ENCODE measurements at regions not wholly inside any gene's neighbourhood (a gene's known extent, or its start where the extent isn't known, plus 50 kb on each side); places are given as distances from the start of the nearest gene placed in this dataset.

DNA sequence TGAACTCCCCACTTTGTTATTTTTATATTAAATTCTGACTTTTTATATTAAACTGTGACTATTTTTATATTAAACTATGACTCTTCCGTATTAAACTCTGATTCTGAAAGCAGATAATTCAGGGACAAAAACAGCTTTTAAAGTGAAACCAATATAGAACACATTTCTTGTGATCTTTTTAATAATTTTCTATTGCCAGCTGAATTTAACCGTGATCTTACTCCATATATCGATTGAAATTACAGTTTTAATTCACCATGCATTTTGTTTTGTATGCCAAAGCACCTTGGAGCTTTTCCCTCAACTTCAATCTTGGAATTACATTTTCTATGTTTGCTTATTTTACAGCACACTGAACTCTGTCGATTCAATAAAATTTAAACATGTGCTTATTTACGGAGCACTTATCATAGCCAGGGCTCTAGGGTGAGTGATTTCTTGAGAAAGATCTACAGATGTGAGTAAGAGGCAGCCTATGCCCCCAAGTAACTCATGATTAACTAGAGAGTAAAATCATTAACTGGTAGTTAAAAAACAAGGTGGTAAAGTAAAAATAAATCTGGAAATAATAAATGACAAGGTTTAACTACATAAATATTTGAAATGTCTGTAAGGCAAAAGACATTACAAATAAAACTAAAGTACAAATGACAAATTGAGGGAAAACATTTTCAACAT is 72.9 kb upstream of the ALDH1B1 start:
- H3K27ac Mint-ChIP-seq, result peak overlapping the region; percentile 81 to 93 (median 90)
- peak overlapping the region in 1 of 3 experiments; percentile 22 for H3K4me3 Mint-ChIP-seq
- H3K4me1 Mint-ChIP-seq, result peaks cover 26% of the 10 kb centered on the region
- H3K36me3 Mint-ChIP-seq (ENCODE audit: low read depth), result no peaks in the 10 kb centered on the region
- H3K27me3 Mint-ChIP-seq (ENCODE audit: low read depth), result no peaks in the 10 kb centered on the region
- TF ChIP-seq, protein P1, sequence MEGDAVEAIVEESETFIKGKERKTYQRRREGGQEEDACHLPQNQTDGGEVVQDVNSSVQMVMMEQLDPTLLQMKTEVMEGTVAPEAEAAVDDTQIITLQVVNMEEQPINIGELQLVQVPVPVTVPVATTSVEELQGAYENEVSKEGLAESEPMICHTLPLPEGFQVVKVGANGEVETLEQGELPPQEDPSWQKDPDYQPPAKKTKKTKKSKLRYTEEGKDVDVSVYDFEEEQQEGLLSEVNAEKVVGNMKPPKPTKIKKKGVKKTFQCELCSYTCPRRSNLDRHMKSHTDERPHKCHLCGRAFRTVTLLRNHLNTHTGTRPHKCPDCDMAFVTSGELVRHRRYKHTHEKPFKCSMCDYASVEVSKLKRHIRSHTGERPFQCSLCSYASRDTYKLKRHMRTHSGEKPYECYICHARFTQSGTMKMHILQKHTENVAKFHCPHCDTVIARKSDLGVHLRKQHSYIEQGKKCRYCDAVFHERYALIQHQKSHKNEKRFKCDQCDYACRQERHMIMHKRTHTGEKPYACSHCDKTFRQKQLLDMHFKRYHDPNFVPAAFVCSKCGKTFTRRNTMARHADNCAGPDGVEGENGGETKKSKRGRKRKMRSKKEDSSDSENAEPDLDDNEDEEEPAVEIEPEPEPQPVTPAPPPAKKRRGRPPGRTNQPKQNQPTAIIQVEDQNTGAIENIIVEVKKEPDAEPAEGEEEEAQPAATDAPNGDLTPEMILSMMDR (IDR thresholded peaks at IDR 0.05; ENCODE audit: unreplicated experiment in 3 of 3), result no peak
- peaks cover 4% of the 10 kb centered on the region for H3K9me3 Mint-ChIP-seq

DNA sequence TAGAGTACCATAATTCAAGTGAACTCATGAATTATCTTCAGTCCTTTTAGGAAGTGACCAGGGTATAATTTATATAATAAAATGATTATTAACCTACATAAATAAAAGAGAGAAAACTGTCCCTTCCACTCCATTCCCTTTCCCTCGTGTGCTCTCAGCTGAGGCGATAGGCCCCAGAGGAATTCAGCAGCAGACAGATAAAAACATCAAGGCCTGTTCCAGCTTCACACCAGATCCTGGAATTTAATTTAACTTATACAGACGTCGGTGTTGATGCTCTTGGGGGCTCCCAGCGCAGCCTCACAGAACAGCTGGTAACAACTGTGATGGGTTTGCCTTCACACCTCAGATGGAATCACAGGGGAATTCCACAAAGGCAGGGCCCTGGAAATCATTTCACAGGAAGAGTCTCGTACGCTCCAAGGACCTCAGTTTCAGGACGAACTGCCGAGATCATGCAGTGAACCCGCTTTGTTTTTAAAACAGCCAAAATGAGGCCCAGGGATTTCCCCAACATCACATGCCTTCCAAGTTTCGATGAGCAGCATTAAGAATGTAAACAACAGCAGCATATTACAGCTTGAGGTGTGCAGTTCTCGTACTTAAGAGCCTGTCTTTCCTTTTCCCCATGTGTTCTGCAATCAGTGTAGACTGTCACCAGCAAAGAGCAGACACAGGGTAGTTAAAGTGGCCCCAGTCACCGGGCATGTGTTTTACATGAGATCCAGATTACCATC is 73.6 kb upstream of the ALDH1B1 start:
- TF ChIP-seq, protein P1 (IDR thresholded peaks at IDR 0.05; ENCODE audit: unreplicated experiment in 3 of 3), result no peak
- Mint-ChIP-seq H3K36me3 (ENCODE audit: low read depth) (no peaks in the 10 kb centered on the region), H3K27ac (peak overlapping the region; percentile 87 to 93 (median 90)), H3K27me3 (ENCODE audit: low read depth) (no peaks in the 10 kb centered on the region), H3K4me1 (peaks cover 26% of the 10 kb centered on the region), H3K9me3 (peaks cover 4% of the 10 kb centered on the region), H3K4me3 (peak overlapping the region in 2 of 3 experiments; percentile 4 to 46)

DNA sequence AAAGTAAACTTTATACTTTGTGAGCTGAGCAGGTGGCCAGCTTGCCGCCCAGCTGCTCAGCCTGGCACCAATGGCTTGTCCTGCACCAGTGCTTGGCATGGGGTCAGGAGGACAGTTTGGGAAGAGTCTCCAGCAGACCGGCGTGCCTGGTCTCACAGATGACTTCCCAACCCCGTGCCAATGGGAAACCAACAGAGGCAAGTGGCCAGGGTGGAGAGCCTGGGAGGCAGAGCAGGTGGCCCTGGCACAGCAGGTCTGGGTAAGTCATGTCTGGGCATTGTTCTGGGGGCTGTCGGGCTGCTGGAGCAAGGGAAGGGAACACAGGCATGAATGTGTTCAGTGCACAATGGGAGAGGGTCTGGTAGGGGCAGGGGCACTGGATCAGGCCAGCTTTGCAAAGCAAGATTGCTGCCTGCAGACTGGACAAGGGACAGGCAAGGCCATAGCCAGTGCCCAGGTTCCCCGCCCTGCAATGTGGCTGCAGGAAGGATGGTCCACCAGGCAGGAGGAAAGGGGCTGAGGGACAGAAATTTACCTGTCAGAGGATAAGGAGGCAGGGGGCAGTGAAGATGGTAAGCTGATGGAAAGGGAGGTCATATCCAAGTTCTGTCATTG is 76.2 kb upstream of the ALDH1B1 start:
- Mint-ChIP-seq H3K4me3 (no peak overlapping the region), H3K27me3 (ENCODE audit: low read depth) (peaks cover 11% of the 10 kb centered on the region), H3K9me3 (peaks cover 4% of the 10 kb centered on the region), H3K27ac (peak overlapping the region in 1 of 3 experiments; percentile 58), H3K4me1 (peaks cover 47% of the 10 kb centered on the region), H3K36me3 (ENCODE audit: low read depth) (no peaks in the 10 kb centered on the region)
- TF ChIP-seq, protein P1 (IDR thresholded peaks at IDR 0.05; ENCODE audit: unreplicated experiment in 3 of 3), result no peak

DNA sequence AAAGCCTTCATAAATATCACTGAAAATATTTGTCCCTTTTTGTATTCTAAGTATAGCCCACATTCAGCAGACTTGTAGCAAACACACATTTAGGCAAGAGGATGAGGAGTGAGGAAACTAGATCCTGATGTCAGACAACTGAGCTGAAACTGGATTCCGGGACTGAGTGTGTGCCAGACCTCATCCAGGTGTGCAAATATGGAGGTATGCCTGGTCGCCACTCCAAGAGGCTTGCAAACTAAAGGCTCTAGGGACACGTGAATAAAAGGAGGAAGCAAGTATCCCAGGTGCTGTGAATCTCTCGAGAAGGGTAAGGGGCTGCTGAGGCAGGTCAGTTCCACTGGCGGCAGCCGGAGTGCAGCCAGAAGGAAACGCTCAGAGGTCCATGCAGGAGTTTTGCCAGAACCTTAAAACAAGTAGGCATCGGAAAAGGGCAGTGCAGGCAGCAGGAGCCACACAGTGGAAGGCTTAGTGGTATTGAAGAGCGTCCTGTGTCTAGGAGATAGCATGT is 77.4 kb upstream of the ALDH1B1 start:
- Mint-ChIP-seq H3K27me3 (ENCODE audit: low read depth) (peaks cover 11% of the 10 kb centered on the region), H3K36me3 (ENCODE audit: low read depth) (no peaks in the 10 kb centered on the region), H3K9me3 (peaks cover 4% of the 10 kb centered on the region), H3K4me1 (peaks cover 59% of the 10 kb centered on the region), H3K27ac (peak overlapping the region in 2 of 3 experiments; percentile 32 to 35), H3K4me3 (no peak overlapping the region)
- TF ChIP-seq, protein P1 (IDR thresholded peaks at IDR 0.05; ENCODE audit: unreplicated experiment in 3 of 3), result no peak

DNA sequence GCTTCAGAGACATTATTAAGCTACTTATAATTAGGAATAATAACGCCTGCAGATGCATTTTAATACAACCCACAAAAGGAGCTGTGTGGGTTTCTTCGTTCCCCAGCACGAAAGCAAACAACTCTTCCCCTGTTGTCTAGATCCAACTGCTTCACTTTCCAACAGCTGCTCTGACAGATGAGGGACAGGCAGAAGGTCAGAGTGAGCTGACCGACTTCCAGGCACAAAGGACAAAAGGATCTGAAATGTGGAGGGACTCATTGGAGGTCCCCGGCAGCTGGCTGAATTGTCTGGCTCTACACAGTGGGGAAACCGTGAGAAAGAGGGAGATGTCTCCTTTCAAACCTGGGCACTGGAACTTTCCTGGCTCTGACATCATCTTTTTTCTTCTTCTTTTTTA is 79.1 kb upstream of the ALDH1B1 start:
- Mint-ChIP-seq H3K4me3 (peak overlapping the region in 1 of 3 experiments; percentile 3), H3K9me3 (peaks cover 4% of the 10 kb centered on the region), H3K27ac (peak overlapping the region; percentile 48 to 90 (median 54)), H3K36me3 (ENCODE audit: low read depth) (no peaks in the 10 kb centered on the region), H3K4me1 (peaks cover 58% of the 10 kb centered on the region), H3K27me3 (ENCODE audit: low read depth) (peaks cover 11% of the 10 kb centered on the region)
- TF ChIP-seq, protein P1 (IDR thresholded peaks at IDR 0.05; ENCODE audit: unreplicated experiment in 3 of 3), result no peak

Data from nephron (organoid).